Fibroblast of pulmonary artery (primary cell): ENCODE measurements at regions not wholly inside any gene's neighbourhood (a gene's known extent, or its start where the extent isn't known, plus 50 kb on each side); places are given as distances from the start of the nearest gene placed in this dataset.

Experiments used
- DNase-seq: peaks from one replicate; pipeline ENCODE4 v3.0.0-alpha.2; 2010; ENCODE audit warnings: low read depth
- H3K4me3 ChIP-seq: replicated peaks from 2 replicates; pipeline ENCODE4 v1.5.1; 2011; ENCODE audit warnings: low read depth, mild to moderate bottlenecking, control low read depth, low read length, moderate library complexity
- TF ChIP-seq, protein P1 (sequence below): IDR thresholded peaks from 2 replicates; pipeline ENCODE4 v1.5.1; 2011; ENCODE audit warnings: mild to moderate bottlenecking, control low read depth, low read length, inconsistent platforms; ENCODE audit errors: missing control alignments

DNA sequence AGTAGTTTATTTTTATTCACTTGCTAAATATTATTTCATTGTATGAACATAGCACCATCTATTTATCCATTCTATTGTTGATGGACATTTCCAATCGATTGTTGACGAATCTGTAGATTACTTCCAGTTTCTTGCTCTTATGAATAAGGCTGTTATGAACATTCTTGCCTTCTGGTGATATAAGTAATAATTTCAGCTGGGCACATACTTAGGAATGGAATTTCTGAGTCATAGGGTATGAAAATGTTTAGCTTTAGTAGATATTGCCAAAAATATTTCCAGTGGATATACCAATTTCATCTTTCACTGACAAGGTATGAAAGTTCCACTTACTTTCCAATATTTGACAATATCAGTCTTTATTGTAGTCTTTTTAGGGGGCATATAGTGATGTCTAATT lies 468.5 kb downstream of the ETNK1 start:
- DNase-seq: peak; percentile 4

DNA sequence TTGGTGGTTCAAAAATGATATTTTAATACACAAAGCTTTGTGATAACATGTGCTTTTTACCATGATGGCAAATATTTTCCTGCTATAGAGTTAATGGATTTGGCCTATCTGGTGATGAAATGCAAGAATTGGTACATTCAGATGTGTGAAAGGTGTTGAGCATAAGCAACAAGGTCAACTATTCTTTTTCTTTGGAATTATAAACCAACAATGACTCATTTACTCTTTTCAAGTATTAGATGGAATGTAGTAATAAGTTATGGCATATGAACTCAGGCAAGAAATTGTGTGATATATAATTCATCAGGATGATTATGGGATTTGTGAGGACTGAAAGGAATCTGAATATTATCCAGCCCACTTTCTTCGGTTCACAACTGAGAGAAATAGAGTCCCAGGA lies 471.4 kb downstream of the ETNK1 start:
- no peak for DNase-seq
- H3K4me3 ChIP-seq: no peak overlapping the region
- TF ChIP-seq, protein P1, sequence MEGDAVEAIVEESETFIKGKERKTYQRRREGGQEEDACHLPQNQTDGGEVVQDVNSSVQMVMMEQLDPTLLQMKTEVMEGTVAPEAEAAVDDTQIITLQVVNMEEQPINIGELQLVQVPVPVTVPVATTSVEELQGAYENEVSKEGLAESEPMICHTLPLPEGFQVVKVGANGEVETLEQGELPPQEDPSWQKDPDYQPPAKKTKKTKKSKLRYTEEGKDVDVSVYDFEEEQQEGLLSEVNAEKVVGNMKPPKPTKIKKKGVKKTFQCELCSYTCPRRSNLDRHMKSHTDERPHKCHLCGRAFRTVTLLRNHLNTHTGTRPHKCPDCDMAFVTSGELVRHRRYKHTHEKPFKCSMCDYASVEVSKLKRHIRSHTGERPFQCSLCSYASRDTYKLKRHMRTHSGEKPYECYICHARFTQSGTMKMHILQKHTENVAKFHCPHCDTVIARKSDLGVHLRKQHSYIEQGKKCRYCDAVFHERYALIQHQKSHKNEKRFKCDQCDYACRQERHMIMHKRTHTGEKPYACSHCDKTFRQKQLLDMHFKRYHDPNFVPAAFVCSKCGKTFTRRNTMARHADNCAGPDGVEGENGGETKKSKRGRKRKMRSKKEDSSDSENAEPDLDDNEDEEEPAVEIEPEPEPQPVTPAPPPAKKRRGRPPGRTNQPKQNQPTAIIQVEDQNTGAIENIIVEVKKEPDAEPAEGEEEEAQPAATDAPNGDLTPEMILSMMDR: no peak

More for the DNA sequence above, 468.5 kb downstream of the ETNK1 start:
- H3K4me3 ChIP-seq: no peak overlapping the region
- TF ChIP-seq, protein P1: no peak

DNA sequence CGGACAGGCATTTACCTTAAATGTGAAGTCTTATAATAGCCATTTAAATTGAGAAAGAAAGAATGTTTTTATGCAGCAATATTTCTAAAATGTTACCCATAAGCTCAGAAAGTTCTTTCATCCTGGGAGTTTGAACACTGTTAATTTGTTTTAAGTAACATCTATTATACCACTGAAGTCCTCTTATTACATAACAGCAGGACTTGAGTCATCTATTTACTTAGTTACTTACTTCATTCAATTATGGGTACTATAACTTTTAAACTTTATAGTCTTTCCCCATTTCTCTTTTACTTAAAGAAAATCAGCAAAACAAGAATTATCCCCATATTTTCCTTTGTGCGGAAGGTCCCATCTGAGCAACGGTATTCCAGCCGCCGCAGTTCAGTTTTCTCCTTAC lies 473.1 kb downstream of the ETNK1 start:
- TF ChIP-seq, protein P1: no peak
- no peak for DNase-seq

DNA sequence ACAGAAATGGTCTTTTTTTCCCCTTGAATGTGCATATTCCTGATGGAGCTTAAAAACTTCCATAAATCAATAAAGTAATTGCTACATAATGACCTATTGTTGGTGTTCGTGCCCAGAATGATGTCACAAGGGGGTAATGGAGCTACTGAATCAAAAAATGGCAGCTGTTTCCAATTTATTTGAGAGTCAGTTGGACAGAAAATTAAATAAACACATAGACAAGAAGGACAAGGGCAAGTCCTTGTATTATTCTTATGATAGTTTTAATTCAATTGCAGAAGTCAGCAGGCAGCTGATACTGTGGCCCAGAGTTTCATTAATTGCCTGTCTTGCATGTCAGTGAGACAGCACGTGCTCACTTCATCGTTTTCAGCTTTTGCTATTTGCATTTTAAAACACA lies 473.5 kb downstream of the ETNK1 start:
- no peak for DNase-seq
- no peak overlapping the region for H3K4me3 ChIP-seq
- TF ChIP-seq, protein P1: no peak

More for the DNA sequence above, 473.1 kb downstream of the ETNK1 start:
- no peak overlapping the region for H3K4me3 ChIP-seq

DNA sequence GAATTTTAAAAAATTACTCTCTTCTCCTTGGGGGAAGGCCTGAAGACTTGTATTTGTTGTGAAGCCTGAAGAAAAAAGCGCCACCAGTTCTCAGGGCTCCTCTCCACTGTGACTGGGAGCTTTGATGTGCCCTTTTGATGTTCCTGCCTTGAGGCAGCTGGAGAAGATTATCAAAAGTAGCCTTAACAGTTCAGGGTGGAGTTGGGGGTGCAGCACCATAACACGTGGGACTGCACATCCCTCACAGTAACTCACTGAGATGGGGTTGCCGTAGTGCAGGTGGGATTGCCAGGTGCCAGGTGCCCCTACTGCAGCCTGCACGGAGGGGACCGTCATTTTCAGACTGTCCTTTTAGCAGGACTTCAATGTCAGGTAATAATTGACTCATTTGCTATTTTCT lies 474.1 kb downstream of the ETNK1 start:
- DNase-seq: no peak
- no peak overlapping the region for H3K4me3 ChIP-seq
- TF ChIP-seq, protein P1: no peak

DNA sequence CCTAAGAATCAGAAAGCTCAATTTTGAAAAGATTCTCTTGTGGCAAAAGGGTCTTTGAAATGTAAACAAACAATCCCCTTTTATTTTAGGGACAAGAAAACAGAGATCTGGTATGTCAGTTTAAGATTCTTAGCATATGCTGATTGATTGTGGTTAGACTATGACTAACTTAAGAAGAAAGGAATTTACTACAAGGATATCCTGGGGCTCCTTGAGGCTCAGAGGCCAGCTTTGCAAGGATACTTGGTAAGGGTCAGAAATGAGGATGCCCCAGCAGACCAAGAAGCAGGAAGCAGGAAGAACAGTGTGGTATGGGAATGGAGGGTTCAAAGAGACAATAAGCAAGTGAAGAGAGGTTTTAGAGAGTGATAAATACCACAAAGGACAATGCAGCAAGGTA lies 474.6 kb downstream of the ETNK1 start:
- DNase-seq: no peak
- TF ChIP-seq, protein P1: no peak
- H3K4me3 ChIP-seq: no peak overlapping the region

DNA sequence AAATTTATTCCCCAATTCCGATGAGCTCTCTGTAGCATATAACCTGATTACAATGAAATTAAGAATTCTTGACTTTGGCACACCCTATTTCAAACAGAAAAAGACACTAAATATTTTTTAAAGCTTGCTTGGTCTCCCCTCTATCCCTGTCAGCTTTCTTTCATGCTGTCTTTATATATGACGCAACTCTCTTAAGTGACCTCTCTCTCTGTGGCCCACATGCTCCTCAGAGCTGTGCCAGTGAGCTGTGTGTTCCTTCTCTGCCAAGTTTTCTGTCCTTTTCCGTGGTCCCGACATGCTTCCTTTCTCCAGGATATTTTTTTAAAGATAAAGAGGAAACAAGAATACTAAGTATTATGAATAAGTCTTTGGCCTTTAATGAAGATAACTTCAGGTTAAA lies 484.0 kb downstream of the ETNK1 start:
- H3K4me3 ChIP-seq: no peak overlapping the region
- TF ChIP-seq, protein P1: no peak
- no peak for DNase-seq
